ENCODE measurements at regions not wholly inside any gene's neighbourhood (a gene's known extent, or its start where the extent isn't known, plus 50 kb on each side); places are given as distances from the start of the nearest gene placed in this dataset.
A peak's percentile ranks its signal among the peaks of the same experiment; 100 is the strongest.
"Not testable (repeated sequence)": the region's sequence is repeated elsewhere in the genome, so short reads cannot be mapped to it uniquely, and the experiment has no call there.

GRCh38 chr5:69007726-69008368, 86.0 kb upstream of the SLC30A5 start:
- no peak for DNase-seq

DNA sequence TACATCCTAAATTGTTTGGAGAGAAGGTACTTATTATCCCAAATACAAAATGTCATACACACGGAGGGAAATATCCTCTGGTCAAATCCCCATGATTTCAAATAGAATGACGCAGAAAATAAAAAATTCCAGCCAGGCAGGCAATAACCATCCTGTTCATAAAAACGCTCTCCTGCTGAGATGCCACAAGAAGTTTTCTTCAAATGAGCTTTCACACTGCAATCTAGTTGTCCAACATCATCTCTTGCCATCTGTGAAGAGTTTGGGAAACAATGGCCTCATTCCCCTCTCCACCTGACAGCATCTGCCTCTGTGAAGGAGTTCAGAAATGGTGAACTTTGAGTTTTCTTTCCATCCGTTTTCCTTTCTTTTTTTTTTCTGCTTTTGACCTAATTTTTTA, 83.3 kb upstream of the SLC30A5 start:
- DNase-seq = no peak

- no peak for DNase-seq
Observed at GRCh38 chr5:69011910-69012309, 81.9 kb upstream of the SLC30A5 start.

GRCh38 chr5:69013481-69013880, 80.3 kb upstream of the SLC30A5 start:
- DNase-seq = no peak

GRCh38 chr5:69014007-69014406, 79.8 kb upstream of the SLC30A5 start:
- DNase-seq = not testable (repeated sequence)

DNA sequence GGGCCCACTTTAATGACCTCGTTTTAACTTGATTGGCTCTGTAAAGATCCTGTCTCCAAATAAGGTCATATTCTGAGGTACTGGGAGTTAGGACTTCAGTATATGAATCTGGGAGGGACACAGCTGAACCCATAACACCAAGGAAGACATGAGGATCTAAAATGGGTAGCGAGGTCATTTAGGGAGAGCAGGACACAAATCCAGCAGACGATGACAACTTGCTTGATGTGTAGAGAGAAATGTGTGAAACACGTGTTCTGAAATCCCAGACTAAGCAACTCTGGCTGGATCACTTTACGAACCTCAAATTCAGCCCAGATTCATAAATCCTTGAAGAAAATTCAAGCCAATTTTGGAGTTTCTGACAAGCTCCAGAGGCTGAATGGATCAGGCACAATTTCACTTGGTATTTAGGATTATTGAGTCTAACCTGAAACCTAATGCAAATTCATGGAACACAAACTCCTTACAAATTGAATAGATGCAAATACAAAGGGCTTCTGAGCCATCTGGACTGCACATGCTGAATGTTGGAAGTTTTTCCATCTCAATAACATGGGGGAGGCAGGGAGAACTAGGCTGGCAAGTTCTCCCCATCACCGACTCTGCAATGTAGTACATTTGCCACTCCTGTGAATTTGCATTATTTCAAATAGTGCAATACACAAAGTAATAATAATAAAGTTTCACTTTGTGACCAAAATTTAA, 74.0 kb upstream of the SLC30A5 start:
- DNase-seq = no peak

DNA sequence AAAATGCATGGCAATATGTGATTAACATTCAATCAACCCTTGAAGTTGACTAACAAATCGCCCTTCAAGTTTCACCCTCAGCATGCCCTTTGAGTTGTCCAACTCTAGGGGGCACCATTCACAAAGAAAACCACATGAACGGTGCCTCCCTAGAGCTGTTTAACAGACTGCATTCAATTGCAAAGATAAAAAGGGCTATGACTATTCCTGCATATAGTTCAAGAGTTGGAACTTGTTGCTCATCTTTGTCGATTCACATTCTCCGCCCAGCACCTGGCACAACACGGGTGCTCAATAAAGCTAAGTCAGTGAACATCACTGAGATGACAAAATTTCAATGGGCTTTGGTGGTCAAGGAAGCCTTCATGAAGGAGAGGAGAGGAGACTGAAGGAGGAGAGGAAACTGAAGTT, 69.6 kb upstream of the SLC30A5 start:
- DNase-seq = no peak

DNA sequence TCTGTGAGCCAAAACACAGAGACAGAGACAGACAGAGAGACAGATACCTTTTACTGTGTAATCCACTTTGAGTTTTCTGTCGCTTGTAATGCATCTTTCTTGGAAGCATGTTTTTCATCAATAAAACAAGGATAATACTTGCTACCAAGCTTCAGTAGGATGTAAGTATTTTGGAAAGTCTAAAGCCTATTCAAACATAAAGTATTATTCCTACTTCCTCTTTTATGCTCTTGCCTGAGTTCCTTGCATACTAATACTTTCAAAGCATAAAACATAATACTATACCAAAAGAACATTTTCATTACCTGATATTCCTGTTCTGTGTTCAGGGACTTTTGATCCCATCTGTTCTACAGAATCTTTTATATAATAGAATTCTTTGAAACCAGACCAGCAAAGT, 64.5 kb upstream of the SLC30A5 start:
- DNase-seq = no peak

GRCh38 chr5:69030358-69031062, 63.3 kb upstream of the SLC30A5 start:
- peak; percentile 68 for DNase-seq

GRCh38 chr5:69032009-69032408, 61.8 kb upstream of the SLC30A5 start:
- no peak for DNase-seq

GRCh38 chr5:69033690-69034089, 60.1 kb upstream of the SLC30A5 start:
- DNase-seq = no peak

DNA sequence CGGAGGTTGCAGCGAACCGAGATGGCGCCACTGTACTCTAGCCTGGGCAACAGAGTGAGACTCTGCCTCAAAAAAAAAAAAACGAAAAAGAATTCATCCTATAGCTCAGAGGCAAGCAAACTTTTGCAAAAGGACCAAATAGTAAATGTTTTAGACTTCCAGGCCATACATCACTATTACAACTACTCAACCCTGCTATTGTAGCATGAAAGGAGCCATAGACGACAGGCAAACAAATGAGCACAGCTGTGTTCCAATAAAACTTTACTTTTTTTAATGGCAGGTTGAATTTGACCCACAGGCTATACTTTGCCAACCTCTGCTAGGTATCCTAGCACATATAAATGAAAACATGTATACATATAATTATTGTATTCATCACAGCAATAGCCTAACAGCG, 58.9 kb upstream of the SLC30A5 start:
- DNase-seq = peak; percentile 80

- no peak for DNase-seq
Observed at GRCh38 chr5:69035665-69036064, 58.1 kb upstream of the SLC30A5 start.

- no peak for DNase-seq
Observed at GRCh38 chr5:69038539-69038938, 55.3 kb upstream of the SLC30A5 start.

- no peak for DNase-seq
Observed at GRCh38 chr5:69039829-69040228, 54.0 kb upstream of the SLC30A5 start.

DNA sequence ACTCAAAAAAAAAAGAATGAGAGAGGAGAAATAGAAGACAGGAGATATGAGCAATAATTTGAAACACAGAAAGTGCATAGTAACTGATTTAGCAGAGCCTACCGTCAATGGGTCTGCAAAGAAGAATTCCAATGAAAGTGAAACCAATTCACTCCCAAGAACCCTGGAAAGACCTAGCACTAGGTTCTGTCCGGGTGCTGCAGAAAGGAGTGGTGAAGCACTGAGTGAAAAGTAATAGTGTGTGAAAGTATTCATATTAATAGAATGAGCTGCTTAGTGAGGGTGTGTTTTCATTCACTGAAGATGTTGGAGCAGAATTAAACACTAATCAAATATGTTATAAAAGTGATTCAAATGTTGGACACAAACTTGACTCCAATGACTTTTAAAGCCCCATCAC, 51.3 kb upstream of the SLC30A5 start:
- no peak for DNase-seq

GRCh38 chr5:69042915-69043654, 50.7 kb upstream of the SLC30A5 start:
- peak; percentile 69 for DNase-seq

DNA sequence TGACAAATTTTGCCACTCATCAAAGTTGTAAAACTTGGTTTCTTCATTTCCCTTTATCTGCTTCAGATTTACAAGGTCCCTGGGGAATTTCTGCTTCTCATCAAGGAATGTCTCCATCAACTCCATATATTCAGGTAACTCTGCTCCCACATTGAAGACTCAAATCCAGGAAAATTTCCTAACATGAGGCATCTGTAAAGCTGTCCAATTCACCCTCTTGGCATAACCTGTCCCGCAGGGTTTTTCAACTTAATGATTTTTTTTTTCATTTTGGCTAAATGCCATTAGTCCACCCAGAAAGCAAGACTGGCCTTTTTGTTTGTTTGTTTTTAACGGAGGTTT, 50.2 kb upstream of the SLC30A5 start:
- DNase-seq = no peak

All from NCI-H2081 treated with DMSO at 0.1 percent for 48 hours (cell line).